OCI-LY7 (cell line): ENCODE measurements at regions not wholly inside any gene's neighbourhood (a gene's known extent, or its start where the extent isn't known, plus 50 kb on each side); places are given as distances from the start of the nearest gene placed in this dataset.

Experiments used
- BruUV-seq: library from RNA; stranded (reverse); fragments of 400-500 nt; replicated peaks from 2 replicates; lab custom pipeline; 2021; lab: Mats Ljungman, UMichigan
- CTCF ChIA-PET: fragments of 300-600 bp; sonication (Branson Sonifier 250); formaldehyde crosslinking; loops from one replicate; lab custom pipeline; 2022; ENCODE audit warnings: antibody characterized with exemption; ENCODE audit not compliant: unreplicated experiment; lab: Charles Lee
- POLR2A ChIA-PET: fragments of 300-600 bp; sonication (Branson Sonifier 250); formaldehyde crosslinking; loops from one replicate; lab custom pipeline; 2022; ENCODE audit warnings: antibody characterized with exemption; lab: Charles Lee
- DNase-seq: peaks from one replicate; pipeline ENCODE4 v3.0.0-alpha.2; 2015; ENCODE audit warnings: low spot score
- H2AFZ ChIP-seq: fragments of 200-600 bp; sonication (generic), shearing (Covaris generic); 2 replicates; pipeline ENCODE4 v1.6.1; 2014; ENCODE audit warnings: mild to moderate bottlenecking, antibody characterized with exemption, low read length, moderate library complexity
- H3K27ac ChIP-seq: fragments of 200-600 bp; sonication (generic); 2 replicates; pipeline ENCODE4 v1.5.1; 2014; ENCODE audit warnings: mixed run types, low read depth, mild to moderate bottlenecking, moderate library complexity, low read length, inconsistent platforms; ENCODE audit not compliant: poor library complexity, severe bottlenecking
- H3K36me3 ChIP-seq: fragments of 200-600 bp; sonication (generic); 2 replicates; pipeline ENCODE4 v1.6.1; 2014; ENCODE audit warnings: mild to moderate bottlenecking, antibody characterized with exemption, low read length, moderate library complexity, mixed read lengths; ENCODE audit not compliant: insufficient read depth
- H3K4me1 ChIP-seq: fragments of 200-600 bp; sonication (generic); 2 replicates; pipeline ENCODE4 v1.5.1; 2014; ENCODE audit warnings: mild to moderate bottlenecking, low read length; ENCODE audit not compliant: insufficient read depth, poor library complexity, severe bottlenecking
- H3K4me2 ChIP-seq: fragments of 200-600 bp; sonication (generic); 2 replicates; pipeline ENCODE4 v1.6.1; 2014; ENCODE audit warnings: mild to moderate bottlenecking, low read length
- H3K4me3 ChIP-seq: fragments of 200-600 bp; sonication (generic); 2 replicates; pipeline ENCODE4 v1.5.1; 2014; ENCODE audit warnings: mild to moderate bottlenecking, low read depth, low read length; ENCODE audit not compliant: poor library complexity, severe bottlenecking
- H3K79me2 ChIP-seq: fragments of 200-600 bp; sonication (generic); 2 replicates; pipeline ENCODE4 v1.6.1; 2016; ENCODE audit warnings: low read depth, mild to moderate bottlenecking, low read length, moderate library complexity, mixed read lengths; ENCODE audit not compliant: insufficient read depth
- H3K9me2 ChIP-seq: fragments of 200-600 bp; sonication (generic); 2 replicates; pipeline ENCODE4 v1.6.1; 2016; ENCODE audit warnings: mild to moderate bottlenecking, low read length, mixed read lengths; ENCODE audit not compliant: insufficient read depth
- H3K9me3 ChIP-seq: fragments of 200-600 bp; sonication (generic); 2 replicates; pipeline ENCODE4 v1.6.1; 2014; ENCODE audit warnings: mild to moderate bottlenecking, mixed run types, low read length, mixed read lengths
- H4K20me1 ChIP-seq: fragments of 200-600 bp; sonication (generic); 2 replicates; pipeline ENCODE4 v1.6.1; 2014; ENCODE audit warnings: mild to moderate bottlenecking, antibody characterized with exemption, low read length, moderate library complexity, mixed read lengths; ENCODE audit not compliant: insufficient read depth
- CTCF ChIP-seq: fragments of 200-600 bp; sonication (generic); conservative IDR thresholded peaks from 2 replicates; pipeline ENCODE4 v1.5.1; 2014; ENCODE audit warnings: mild to moderate bottlenecking, antibody characterized with exemption, low read length, moderate library complexity, mixed read lengths
- EZH2phosphoT487 ChIP-seq: fragments of 200-600 bp; sonication (generic); IDR thresholded peaks from 2 replicates; pipeline ENCODE4 v1.6.1; 2018; ENCODE audit warnings: low read depth, borderline replicate concordance, mild to moderate bottlenecking, mixed run types, antibody characterized with exemption, low read length, moderate library complexity, mixed read lengths
- intact Hi-C: fragments of 100-400 bp; cut with micrococcal nuclease; formaldehyde crosslinking; loops from one replicate; pipeline ENCODE4 v1.10.0; 2022; ENCODE audit not compliant: unreplicated experiment

- BruUV-seq = no TSS peak
- intact Hi-C loops = no loop called here
- no peak for DNase-seq
- H3K4me2 ChIP-seq = no peak overlapping the region
- no peaks in the 10 kb centered on the region for H3K9me2 ChIP-seq
- ChIA-PET POLR2A (no interaction called here), CTCF (no interaction called here)
- no peaks in the 10 kb centered on the region for H3K9me3 ChIP-seq
- H3K4me3 ChIP-seq = no peak overlapping the region
- no peak overlapping the region for H2AFZ ChIP-seq
- H4K20me1 ChIP-seq = no peaks in the 10 kb centered on the region
- no peak overlapping the region for H3K27ac ChIP-seq
- TF ChIP-seq EZH2phosphoT487 = no peak
- TF ChIP-seq CTCF = no peak
- H3K4me1 ChIP-seq = no peaks in the 10 kb centered on the region
- H3K36me3 ChIP-seq = no peaks in the 10 kb centered on the region
- no peaks in the 10 kb centered on the region for H3K79me2 ChIP-seq
These were observed 69.0 kb upstream of the IL15 start for GRCh38 chr4:141567326-141567915.

GRCh38 chr4:141569141-141569540, 67.2 kb upstream of the IL15 start:
- BruUV-seq = no TSS peak
- H3K4me3 ChIP-seq = no peak overlapping the region
- no peaks in the 10 kb centered on the region for H3K4me1 ChIP-seq
- no peaks in the 10 kb centered on the region for H3K9me3 ChIP-seq
- CTCF ChIA-PET = no interaction called here
- no peak overlapping the region for H3K4me2 ChIP-seq
- POLR2A ChIA-PET = interaction anchor here (0.5 kb wide), 1 partner anchor 1623 kb away, joined by 4 read pairs; no protein-coding TSS in a partner anchor
- intact Hi-C loops = no loop called here
- H3K9me2 ChIP-seq = no peaks in the 10 kb centered on the region
- DNase-seq = no peak
- H3K27ac ChIP-seq = no peak overlapping the region
- no peak overlapping the region for H2AFZ ChIP-seq
- H3K36me3 ChIP-seq = no peaks in the 10 kb centered on the region
- H3K79me2 ChIP-seq = no peaks in the 10 kb centered on the region
- no peaks in the 10 kb centered on the region for H4K20me1 ChIP-seq
- no peak for TF ChIP-seq EZH2phosphoT487
- TF ChIP-seq CTCF = no peak

- H3K4me1 ChIP-seq = no peaks in the 10 kb centered on the region
- no peak overlapping the region for H2AFZ ChIP-seq
- no peaks in the 10 kb centered on the region for H3K79me2 ChIP-seq
- no peaks in the 10 kb centered on the region for H3K36me3 ChIP-seq
- TF ChIP-seq CTCF (no peak), EZH2phosphoT487 (no peak)
- H3K9me3 ChIP-seq = no peaks in the 10 kb centered on the region
- no peak overlapping the region for H3K27ac ChIP-seq
- H4K20me1 ChIP-seq = no peaks in the 10 kb centered on the region
- no peak overlapping the region for H3K4me3 ChIP-seq
- no peak overlapping the region for H3K4me2 ChIP-seq
- no TSS peak for BruUV-seq
- POLR2A ChIA-PET = interaction anchor here (0.6 kb wide), 2 partner anchors 196 to 228 kb away, joined by 3 read pairs; no protein-coding TSS in a partner anchor
- H3K9me2 ChIP-seq = no peaks in the 10 kb centered on the region
- no peak for DNase-seq
- intact Hi-C loops = no loop called here
- CTCF ChIA-PET = no interaction called here
These were observed 66.1 kb upstream of the IL15 start for GRCh38 chr4:141570290-141570689.
